Tibial nerve (tissue), 3 donors: ENCODE measurements at regions not wholly inside any gene's neighbourhood (a gene's known extent, or its start where the extent isn't known, plus 50 kb on each side); places are given as distances from the start of the nearest gene placed in this dataset.

ENCODE experiments used
- CTCF ChIP-seq, 5 experiments: fragments of 200-600 bp in 3 of 5; fragments of 450-650 bp in 2 of 5; sonication (generic) in 3 of 5; IDR thresholded peaks; one replicate each; pipeline ENCODE4 v1.5.1; 2016 to 2019; ENCODE audit warnings: antibody characterized with exemption in 5 of 5, mild to moderate bottlenecking in 3 of 5, moderate library complexity in 2 of 5
- POLR2A ChIP-seq, 2 donors: fragments of 450-650 bp; IDR thresholded peaks; one replicate each; pipeline ENCODE4 v1.6.1; 2017; ENCODE audit warnings: antibody characterized with exemption in 2 of 2, mild to moderate bottlenecking in 2 of 2, moderate library complexity in 2 of 2

GRCh38 chr5:173790836-173791546 is 97.2 kb upstream of the CPEB4 start:
- TF ChIP-seq CTCF (IDR thresholded peaks at IDR 0.05): no peak
- no peak for TF ChIP-seq POLR2A (IDR thresholded peaks at IDR 0.05)
